Osteoblast (primary cell): ENCODE measurements at regions not wholly inside any gene's neighbourhood (a gene's known extent, or its start where the extent isn't known, plus 50 kb on each side); places are given as distances from the start of the nearest gene placed in this dataset.

Experiments used
- DNase-seq: peaks from one replicate; pipeline ENCODE4 v3.0.0; 2011; ENCODE audit warnings: low spot score, mixed read lengths; ENCODE audit not compliant: insufficient read length; ENCODE audit errors: missing footprints
- H2AFZ ChIP-seq: 2 replicates; pipeline ENCODE4 v1.6.0; 2011; ENCODE audit warnings: mild to moderate bottlenecking, low read length
- H3K27ac ChIP-seq: 2 replicates; pipeline ENCODE4 v1.5.1; 2011; ENCODE audit warnings: mild to moderate bottlenecking, low read depth, low read length, moderate library complexity
- H3K27me3 ChIP-seq: 2 replicates; pipeline ENCODE4 v1.6.0; 2012; ENCODE audit warnings: mild to moderate bottlenecking, control low read depth, inconsistent platforms, low read length, moderate library complexity; ENCODE audit not compliant: insufficient read depth
- H3K36me3 ChIP-seq: 2 replicates; pipeline ENCODE4 v1.5.1; 2011; ENCODE audit warnings: mild to moderate bottlenecking, low read length, control low read depth, moderate library complexity; ENCODE audit not compliant: insufficient read depth
- H3K4me1 ChIP-seq: 2 replicates; pipeline ENCODE4 v1.5.1; 2011; ENCODE audit warnings: mild to moderate bottlenecking, low read length, control low read depth, moderate library complexity; ENCODE audit not compliant: insufficient read depth
- H3K4me2 ChIP-seq: 2 replicates; pipeline ENCODE4 v1.6.0; 2011; ENCODE audit warnings: mild to moderate bottlenecking, low read length; ENCODE audit not compliant: insufficient read depth
- H3K4me3 ChIP-seq: fragments of 200-600 bp; sonication (generic); 3 replicates; pipeline ENCODE4 v1.5.1; 2012; ENCODE audit warnings: mild to moderate bottlenecking, low read length, inconsistent platforms; ENCODE audit not compliant: insufficient read depth
- H3K79me2 ChIP-seq: 2 replicates; pipeline ENCODE4 v1.6.0; 2012; ENCODE audit warnings: mild to moderate bottlenecking, low read length, control low read depth, inconsistent platforms; ENCODE audit not compliant: insufficient read depth
- H3K9me3 ChIP-seq: 2 replicates; pipeline ENCODE4 v1.5.1; 2011; ENCODE audit warnings: low read depth, low read length, control low read depth
- H4K20me1 ChIP-seq: 2 replicates; pipeline ENCODE4 v1.6.0; 2012; ENCODE audit warnings: mild to moderate bottlenecking, low read length, control low read depth; ENCODE audit not compliant: insufficient read depth
- TF ChIP-seq, protein P1 (sequence below): IDR thresholded peaks from 2 replicates; pipeline ENCODE4 v1.5.1; 2011; ENCODE audit warnings: mild to moderate bottlenecking, low read depth, low read length, moderate library complexity; ENCODE audit errors: extremely low read depth

GRCh38 chr2:191620144-191620543 lies 57.8 kb upstream of the NABP1 start:
- no peak overlapping the region for H3K4me3 ChIP-seq
- H2AFZ ChIP-seq, result no peak overlapping the region
- H3K36me3 ChIP-seq, result no peaks in the 10 kb centered on the region
- peaks cover 14% of the 10 kb centered on the region for H3K4me1 ChIP-seq
- H3K27ac ChIP-seq, result no peak overlapping the region
- H4K20me1 ChIP-seq, result no peaks in the 10 kb centered on the region
- no peaks in the 10 kb centered on the region for H3K27me3 ChIP-seq
- DNase-seq, result no peak
- no peaks in the 10 kb centered on the region for H3K9me3 ChIP-seq
- TF ChIP-seq, protein P1, sequence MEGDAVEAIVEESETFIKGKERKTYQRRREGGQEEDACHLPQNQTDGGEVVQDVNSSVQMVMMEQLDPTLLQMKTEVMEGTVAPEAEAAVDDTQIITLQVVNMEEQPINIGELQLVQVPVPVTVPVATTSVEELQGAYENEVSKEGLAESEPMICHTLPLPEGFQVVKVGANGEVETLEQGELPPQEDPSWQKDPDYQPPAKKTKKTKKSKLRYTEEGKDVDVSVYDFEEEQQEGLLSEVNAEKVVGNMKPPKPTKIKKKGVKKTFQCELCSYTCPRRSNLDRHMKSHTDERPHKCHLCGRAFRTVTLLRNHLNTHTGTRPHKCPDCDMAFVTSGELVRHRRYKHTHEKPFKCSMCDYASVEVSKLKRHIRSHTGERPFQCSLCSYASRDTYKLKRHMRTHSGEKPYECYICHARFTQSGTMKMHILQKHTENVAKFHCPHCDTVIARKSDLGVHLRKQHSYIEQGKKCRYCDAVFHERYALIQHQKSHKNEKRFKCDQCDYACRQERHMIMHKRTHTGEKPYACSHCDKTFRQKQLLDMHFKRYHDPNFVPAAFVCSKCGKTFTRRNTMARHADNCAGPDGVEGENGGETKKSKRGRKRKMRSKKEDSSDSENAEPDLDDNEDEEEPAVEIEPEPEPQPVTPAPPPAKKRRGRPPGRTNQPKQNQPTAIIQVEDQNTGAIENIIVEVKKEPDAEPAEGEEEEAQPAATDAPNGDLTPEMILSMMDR, result no peak
- H3K79me2 ChIP-seq, result no peaks in the 10 kb centered on the region
- H3K4me2 ChIP-seq, result no peak overlapping the region

GRCh38 chr2:191622374-191623320 lies 55.3 kb upstream of the NABP1 start:
- peaks cover 25% of the 10 kb centered on the region for H3K4me1 ChIP-seq
- H3K27me3 ChIP-seq, result no peaks in the 10 kb centered on the region
- H4K20me1 ChIP-seq, result no peaks in the 10 kb centered on the region
- no peaks in the 10 kb centered on the region for H3K9me3 ChIP-seq
- H3K79me2 ChIP-seq, result no peaks in the 10 kb centered on the region
- H3K36me3 ChIP-seq, result no peaks in the 10 kb centered on the region
- DNase-seq, result peak; percentile 31
- no peak overlapping the region for H3K4me3 ChIP-seq
- no peak overlapping the region for H2AFZ ChIP-seq
- no peak overlapping the region for H3K27ac ChIP-seq
- no peak overlapping the region for H3K4me2 ChIP-seq
- TF ChIP-seq, protein P1, result no peak

DNA sequence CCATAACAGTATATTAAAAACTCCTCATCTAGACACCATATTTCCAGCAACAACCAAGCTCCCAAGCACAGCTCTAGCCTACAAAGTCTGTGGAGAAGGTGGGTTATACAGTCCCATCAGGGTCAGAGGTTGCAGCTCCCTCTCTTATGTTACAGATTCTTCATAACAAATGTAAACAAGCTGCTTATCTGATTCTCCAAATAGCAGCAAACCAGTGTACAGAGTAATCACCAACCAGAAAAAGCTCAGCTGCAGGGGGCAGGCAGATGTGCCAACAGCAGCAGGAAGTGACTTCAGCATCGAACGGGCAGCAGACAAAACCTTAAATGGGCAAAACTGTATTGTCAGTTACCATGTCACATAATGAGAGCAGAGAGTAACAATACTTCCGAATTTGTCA lies 52.9 kb upstream of the NABP1 start:
- peak overlapping the region; percentile 52 for H2AFZ ChIP-seq

GRCh38 chr2:191625446-191625845 lies 52.5 kb upstream of the NABP1 start:
- DNase-seq, result no peak
- H4K20me1 ChIP-seq, result no peaks in the 10 kb centered on the region
- TF ChIP-seq, protein P1, result no peak
- peaks cover 15% of the 10 kb centered on the region for H3K4me1 ChIP-seq
- no peaks in the 10 kb centered on the region for H3K36me3 ChIP-seq
- H3K79me2 ChIP-seq, result no peaks in the 10 kb centered on the region
- no peak overlapping the region for H2AFZ ChIP-seq
- no peaks in the 10 kb centered on the region for H3K9me3 ChIP-seq
- H3K27me3 ChIP-seq, result no peaks in the 10 kb centered on the region
- H3K4me2 ChIP-seq, result no peak overlapping the region
- no peak overlapping the region for H3K4me3 ChIP-seq
- no peak overlapping the region for H3K27ac ChIP-seq

More for the DNA sequence above, 52.9 kb upstream of the NABP1 start:
- DNase-seq, result no peak
- Histone ChIP-seq H3K4me3 (no peak overlapping the region), H3K27me3 (no peaks in the 10 kb centered on the region), H3K9me3 (no peaks in the 10 kb centered on the region), H3K27ac (no peak overlapping the region), H4K20me1 (no peaks in the 10 kb centered on the region), H3K4me2 (no peak overlapping the region), H3K36me3 (no peaks in the 10 kb centered on the region), H3K79me2 (no peaks in the 10 kb centered on the region), H3K4me1 (peaks cover 12% of the 10 kb centered on the region)
- TF ChIP-seq, protein P1, result no peak
